Endothelial cell of umbilical vein (primary cell): ENCODE measurements at regions not wholly inside any gene's neighbourhood (a gene's known extent, or its start where the extent isn't known, plus 50 kb on each side); places are given as distances from the start of the nearest gene placed in this dataset.

Experiments
- CTCF ChIP-seq, 2 donors: IDR thresholded peaks; 1 replicate in 1 of 2; 2 replicates in 1 of 2; pipeline ENCODE4 v1.5.1; 2011; ENCODE audit warnings: low read length in 2 of 2, mild to moderate bottlenecking in 2 of 2, moderate library complexity in 2 of 2, control low read depth in 1 of 2, inconsistent platforms in 1 of 2, low read depth in 1 of 2; ENCODE audit not compliant: insufficient read depth in 1 of 2; ENCODE audit errors: extremely low read depth in 1 of 2
- POLR2A ChIP-seq: IDR thresholded peaks from 2 replicates; pipeline ENCODE4 v1.6.1; 2012; ENCODE audit warnings: low read depth, mild to moderate bottlenecking, control low read depth, low read length

DNA sequence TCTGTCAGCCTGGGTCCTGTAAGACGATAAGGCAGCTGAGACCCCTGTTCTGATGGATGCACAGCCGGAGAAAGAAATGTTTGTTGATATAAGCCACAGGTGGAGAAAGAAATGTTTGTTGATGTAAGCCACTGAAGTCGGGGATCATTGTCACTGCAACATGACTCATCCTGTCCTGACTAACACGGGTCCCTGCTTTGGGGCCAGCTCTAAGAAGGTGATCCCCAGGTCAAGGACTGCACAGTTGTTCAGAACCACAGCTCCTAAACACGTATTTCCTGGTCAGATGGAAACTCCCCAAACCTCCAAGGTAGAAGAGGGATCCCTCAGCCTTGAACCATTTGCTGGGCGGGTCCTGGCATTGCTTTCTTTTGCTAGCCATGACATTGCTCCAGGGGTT is 86.4 kb upstream of the IGSF21 start:
- TF ChIP-seq CTCF (IDR thresholded peaks at IDR 0.05; ENCODE audit: extremely low read depth in 1 of 2, insufficient read depth in 1 of 2, low read depth in 1 of 2, low read length in 2 of 2) (no peak), POLR2A (no peak)
